Retina (tissue), 1 donor: ENCODE measurements at regions not wholly inside any gene's neighbourhood (a gene's known extent, or its start where the extent isn't known, plus 50 kb on each side); places are given as distances from the start of the nearest gene placed in this dataset.

ENCODE experiments used
- DNase-seq: peaks from one replicate; pipeline ENCODE4 v3.0.0-alpha.2; 2016

GRCh38 chr14:99100497-99101270 lies 171.3 kb downstream of the BCL11B start:
- DNase-seq: no peak

- no peak for DNase-seq
Observed at GRCh38 chr14:99101855-99102461, 170.0 kb downstream of the BCL11B start.

GRCh38 chr14:99116741-99117295 lies 155.2 kb downstream of the BCL11B start:
- no peak for DNase-seq

DNA sequence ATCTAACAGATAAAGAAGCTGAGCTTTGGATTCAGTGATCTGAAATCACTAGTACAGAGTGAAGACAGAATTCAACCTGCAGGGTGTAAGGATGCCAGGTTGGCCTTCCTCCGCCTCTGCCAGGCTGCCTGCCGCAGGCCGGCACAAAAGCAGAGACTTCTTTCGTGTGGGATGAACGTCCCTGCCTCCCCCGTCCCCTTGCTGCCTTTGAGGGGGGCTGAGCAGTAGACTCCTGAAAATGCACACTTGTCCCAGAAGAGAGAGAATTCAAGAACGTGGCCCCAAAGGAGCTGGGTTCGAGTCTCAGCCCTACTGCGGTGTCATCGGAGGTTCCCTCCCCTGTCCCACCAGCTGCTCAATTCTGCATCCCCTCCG lies 154.3 kb downstream of the BCL11B start:
- no peak for DNase-seq

- DNase-seq: peak; percentile 82
Observed at GRCh38 chr14:99118046-99118721, 153.8 kb downstream of the BCL11B start.

DNA sequence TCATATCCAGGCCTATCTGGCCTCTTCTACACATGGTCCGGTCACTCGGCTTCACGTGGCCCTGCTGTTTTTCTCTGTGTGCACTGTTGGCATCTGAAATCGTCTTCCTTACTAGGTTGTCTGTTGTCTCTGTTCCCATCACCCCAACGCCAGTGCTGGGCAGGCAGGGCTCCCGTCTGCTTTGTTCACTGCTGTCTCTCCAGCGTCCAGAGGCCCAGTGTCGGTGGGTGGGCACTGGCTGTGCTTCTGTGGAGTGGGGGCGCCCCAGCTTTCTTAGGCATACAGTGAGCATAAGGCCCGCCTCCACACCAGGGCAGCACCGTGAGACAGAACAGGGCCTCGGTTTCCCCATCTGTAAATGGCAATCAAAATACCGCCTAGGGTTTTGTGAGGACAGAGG lies 153.1 kb downstream of the BCL11B start:
- no peak for DNase-seq
